OCI-LY3 (cell line): ENCODE measurements at regions not wholly inside any gene's neighbourhood (a gene's known extent, or its start where the extent isn't known, plus 50 kb on each side); places are given as distances from the start of the nearest gene placed in this dataset.

ENCODE experiments used
- CTCF ChIP-seq: fragments of 200-600, 300-600 bp; sonication (generic); IDR thresholded peaks from 2 replicates; pipeline ENCODE4 v1.5.1; 2014; ENCODE audit warnings: antibody characterized with exemption, low read length, low read depth
- EZH2phosphoT487 ChIP-seq: fragments of 200-600 bp; shearing (Covaris generic); IDR thresholded peaks from 2 replicates; pipeline ENCODE4 v1.6.1; 2018; ENCODE audit warnings: antibody characterized with exemption, mixed run types, low read depth

- TF ChIP-seq CTCF, result no peak
- no peak for TF ChIP-seq EZH2phosphoT487
These were observed 352.5 kb downstream of the DIPK2A start for GRCh38 chr3:144324076-144324475.
